Endodermal cell (in vitro differentiated cells): ENCODE measurements at regions not wholly inside any gene's neighbourhood (a gene's known extent, or its start where the extent isn't known, plus 50 kb on each side); places are given as distances from the start of the nearest gene placed in this dataset.

Experiments used
- DNase-seq: peaks from one replicate; pipeline ENCODE4 v3.0.0-alpha.2; 2017
- H3K27ac ChIP-seq: 2 replicates; pipeline ENCODE4 v1.5.1; 2013; ENCODE audit warnings: mild to moderate bottlenecking, low read depth, low read length, moderate library complexity
- H3K27me3 ChIP-seq: 2 replicates; pipeline ENCODE4 v1.6.1; 2013; ENCODE audit warnings: mild to moderate bottlenecking, low read length, moderate library complexity; ENCODE audit not compliant: insufficient read depth, control insufficient read depth, poor library complexity, severe bottlenecking
- H3K36me3 ChIP-seq: 2 replicates; pipeline ENCODE4 v1.7.0; 2013; ENCODE audit warnings: mild to moderate bottlenecking, low read length, moderate library complexity; ENCODE audit not compliant: control insufficient read depth, insufficient read depth
- H3K4me1 ChIP-seq: one replicate; pipeline ENCODE4 v1.7.0; 2013; ENCODE audit warnings: low read length; ENCODE audit not compliant: control insufficient read depth, insufficient read depth
- H3K4me3 ChIP-seq: 2 replicates; pipeline ENCODE4 v1.5.1; 2013; ENCODE audit warnings: mild to moderate bottlenecking, low read length, moderate library complexity
- H3K9ac ChIP-seq: 2 replicates; pipeline ENCODE4 v1.6.1; 2013; ENCODE audit warnings: mild to moderate bottlenecking, low read length, moderate library complexity; ENCODE audit not compliant: poor library complexity, severe bottlenecking; ENCODE audit errors: extremely low read depth
- H3K9me3 ChIP-seq: 2 replicates; pipeline ENCODE4 v1.6.1; 2013; ENCODE audit warnings: mild to moderate bottlenecking, low read length, moderate library complexity; ENCODE audit not compliant: control insufficient read depth
- H3K27ac Mint-ChIP-seq: 2 replicates; pipeline ENCODE4 v1.8.0; 2020; ENCODE audit warnings: mixed read lengths
- H3K27me3 Mint-ChIP-seq: 2 replicates; pipeline ENCODE4 v1.8.0; 2021; ENCODE audit warnings: mild to moderate bottlenecking, mixed read lengths; ENCODE audit not compliant: insufficient read depth
- H3K36me3 Mint-ChIP-seq: 2 replicates; pipeline ENCODE4 v1.8.0; 2020; ENCODE audit warnings: low read depth, mixed read lengths
- H3K4me1 Mint-ChIP-seq: 2 replicates; pipeline ENCODE4 v1.8.0; 2020; ENCODE audit warnings: mixed read lengths
- H3K4me3 Mint-ChIP-seq: 2 replicates; pipeline ENCODE4 v1.8.0; 2020; ENCODE audit warnings: mild to moderate bottlenecking, moderate library complexity, mixed read lengths
- H3K9me3 Mint-ChIP-seq: 2 replicates; pipeline ENCODE4 v1.8.0; 2020; ENCODE audit warnings: mild to moderate bottlenecking, mixed read lengths
- WGBS, 2 experiments: methylation state at CpG; one replicate each; pipeline versions ENCODE4 v1.1.5 to v1.1.7; 2013; ENCODE audit warnings: missing lambda C conversion rate in 2 of 2, mixed read lengths in 1 of 2; ENCODE audit not compliant: insufficient coverage in 1 of 2, insufficient read length in 1 of 2; 5-methylcytosine and 5-hydroxymethylcytosine counted together
- TF ChIP-seq, protein P1 (sequence below): fragments of 200-600 bp; sonication (generic); conservative IDR thresholded peaks from 2 replicates; pipeline ENCODE4 v1.5.0; 2021; ENCODE audit warnings: antibody characterized with exemption, mild to moderate bottlenecking

DNA sequence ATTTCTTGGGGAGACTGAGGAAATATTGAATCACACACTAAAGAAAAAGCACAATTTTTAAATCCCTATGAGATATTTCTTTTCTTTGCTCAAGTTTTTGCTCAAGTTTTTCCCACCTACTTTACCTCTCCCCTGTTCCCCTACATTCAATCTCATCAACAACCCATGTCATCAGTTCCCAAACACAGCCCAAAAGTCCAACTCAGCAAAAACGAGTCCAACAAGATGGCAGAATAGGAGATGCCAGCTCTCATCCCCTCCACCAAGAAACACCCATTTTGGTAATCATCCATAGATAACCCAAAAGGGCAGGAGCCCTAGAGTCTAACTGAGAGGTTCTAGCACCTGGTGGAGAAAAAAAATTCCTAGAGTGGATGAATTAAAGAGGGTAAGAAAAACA is 152.5 kb upstream of the GHITM start:
- H3K36me3 Mint-ChIP-seq = no peaks in the 10 kb centered on the region
- H3K27me3 Mint-ChIP-seq = peaks cover 5% of the 10 kb centered on the region
- H3K4me3 Mint-ChIP-seq = no peak overlapping the region
- TF ChIP-seq, protein P1, sequence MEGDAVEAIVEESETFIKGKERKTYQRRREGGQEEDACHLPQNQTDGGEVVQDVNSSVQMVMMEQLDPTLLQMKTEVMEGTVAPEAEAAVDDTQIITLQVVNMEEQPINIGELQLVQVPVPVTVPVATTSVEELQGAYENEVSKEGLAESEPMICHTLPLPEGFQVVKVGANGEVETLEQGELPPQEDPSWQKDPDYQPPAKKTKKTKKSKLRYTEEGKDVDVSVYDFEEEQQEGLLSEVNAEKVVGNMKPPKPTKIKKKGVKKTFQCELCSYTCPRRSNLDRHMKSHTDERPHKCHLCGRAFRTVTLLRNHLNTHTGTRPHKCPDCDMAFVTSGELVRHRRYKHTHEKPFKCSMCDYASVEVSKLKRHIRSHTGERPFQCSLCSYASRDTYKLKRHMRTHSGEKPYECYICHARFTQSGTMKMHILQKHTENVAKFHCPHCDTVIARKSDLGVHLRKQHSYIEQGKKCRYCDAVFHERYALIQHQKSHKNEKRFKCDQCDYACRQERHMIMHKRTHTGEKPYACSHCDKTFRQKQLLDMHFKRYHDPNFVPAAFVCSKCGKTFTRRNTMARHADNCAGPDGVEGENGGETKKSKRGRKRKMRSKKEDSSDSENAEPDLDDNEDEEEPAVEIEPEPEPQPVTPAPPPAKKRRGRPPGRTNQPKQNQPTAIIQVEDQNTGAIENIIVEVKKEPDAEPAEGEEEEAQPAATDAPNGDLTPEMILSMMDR = no peak
- DNase-seq = no peak
- peaks cover 8% of the 10 kb centered on the region for H3K4me1 Mint-ChIP-seq
- no peaks in the 10 kb centered on the region for H3K36me3 ChIP-seq
- H3K4me3 ChIP-seq = no peak overlapping the region
- H3K9ac ChIP-seq = no peak overlapping the region
- peaks cover 3% of the 10 kb centered on the region for H3K4me1 ChIP-seq
- WGBS, 2 experiments = 75% methylated on average over 1 of the region's 1 CpG; no CpG with 5 or more reads in 1 of the 2 experiments
- no peaks in the 10 kb centered on the region for H3K9me3 ChIP-seq
- H3K9me3 Mint-ChIP-seq = no peaks in the 10 kb centered on the region
- no peak overlapping the region for H3K27ac Mint-ChIP-seq
- H3K27me3 ChIP-seq = no peaks in the 10 kb centered on the region
- no peak overlapping the region for H3K27ac ChIP-seq

DNA sequence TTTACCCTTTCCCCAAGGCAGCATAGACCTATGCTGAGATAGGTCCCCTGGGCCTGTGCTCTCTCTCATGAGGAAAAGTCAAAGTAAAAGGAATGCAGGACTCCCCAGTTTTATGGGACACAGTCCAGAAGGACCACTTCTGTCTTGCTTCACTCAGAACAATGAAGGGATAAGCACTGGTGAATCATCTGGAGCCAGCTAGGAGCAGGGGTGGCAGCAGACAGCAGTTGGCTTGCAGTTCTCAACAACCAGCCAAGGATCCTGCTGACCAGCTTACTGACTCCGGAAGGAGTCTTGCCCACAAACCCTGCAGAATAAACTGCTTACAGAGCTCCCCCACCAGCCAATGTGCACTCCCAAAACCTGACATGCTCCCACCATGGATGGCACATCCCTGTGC is 152.1 kb upstream of the GHITM start:
- Mint-ChIP-seq H3K27me3 (peaks cover 5% of the 10 kb centered on the region), H3K9me3 (no peaks in the 10 kb centered on the region), H3K4me1 (peaks cover 6% of the 10 kb centered on the region), H3K4me3 (no peak overlapping the region), H3K27ac (no peak overlapping the region), H3K36me3 (no peaks in the 10 kb centered on the region)
- H3K9me3 ChIP-seq = no peaks in the 10 kb centered on the region
- no peak overlapping the region for H3K4me3 ChIP-seq
- no peak for DNase-seq
- H3K9ac ChIP-seq = no peak overlapping the region
- H3K36me3 ChIP-seq = no peaks in the 10 kb centered on the region
- TF ChIP-seq, protein P1 = no peak
- no peak overlapping the region for H3K27ac ChIP-seq
- WGBS, 2 experiments = 93% methylated on average over 1 of the region's 1 CpG; no CpG with 5 or more reads in 1 of the 2 experiments
- no peaks in the 10 kb centered on the region for H3K27me3 ChIP-seq
- H3K4me1 ChIP-seq = no peaks in the 10 kb centered on the region

DNA sequence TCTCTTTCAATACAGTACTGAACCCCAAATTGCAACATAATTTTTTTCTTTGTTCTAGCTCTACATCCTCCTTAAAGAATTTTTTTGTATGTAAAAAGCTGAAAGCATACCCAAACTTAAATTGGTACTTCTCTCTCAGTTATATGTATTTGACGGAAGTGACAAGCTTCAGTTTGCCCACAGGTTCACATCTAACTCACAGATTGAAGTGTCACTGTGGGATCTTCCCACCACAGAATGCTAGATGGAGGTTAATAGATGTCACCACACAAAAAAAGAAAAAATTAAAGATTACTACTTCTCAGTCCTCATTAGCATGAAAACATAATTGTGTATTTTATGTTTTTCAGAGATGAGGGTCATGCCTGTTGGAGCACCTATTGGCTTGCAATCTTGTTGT is 150.9 kb upstream of the GHITM start:
- Mint-ChIP-seq H3K9me3 (no peaks in the 10 kb centered on the region), H3K27me3 (peaks cover 5% of the 10 kb centered on the region), H3K4me3 (no peak overlapping the region), H3K36me3 (no peaks in the 10 kb centered on the region), H3K4me1 (peaks cover 3% of the 10 kb centered on the region), H3K27ac (no peak overlapping the region)
- TF ChIP-seq, protein P1 = no peak
- no peak for DNase-seq
- Histone ChIP-seq H3K4me3 (no peak overlapping the region), H3K36me3 (no peaks in the 10 kb centered on the region), H3K27ac (no peak overlapping the region), H3K27me3 (no peaks in the 10 kb centered on the region), H3K9me3 (no peaks in the 10 kb centered on the region), H3K9ac (no peak overlapping the region), H3K4me1 (no peaks in the 10 kb centered on the region)
- WGBS, 2 experiments = 100% methylated on average over 1 of the region's 1 CpG; no CpG with 5 or more reads in 1 of the 2 experiments
